Gastroesophageal sphincter (tissue), 3 donors: ENCODE measurements at regions not wholly inside any gene's neighbourhood (a gene's known extent, or its start where the extent isn't known, plus 50 kb on each side); places are given as distances from the start of the nearest gene placed in this dataset.

Experiments
- POLR2A ChIP-seq, 2 donors: fragments of 450-650 bp; IDR thresholded peaks; one replicate each; pipeline ENCODE4 v1.6.1; 2017; ENCODE audit warnings: antibody characterized with exemption in 2 of 2, mild to moderate bottlenecking in 2 of 2, moderate library complexity in 1 of 2
- POLR2AphosphoS5 ChIP-seq: sonication (generic); formaldehyde crosslinking; IDR thresholded peaks from one replicate; pipeline ENCODE4 v1.6.1; 2017; ENCODE audit warnings: antibody characterized with exemption
- TF ChIP-seq, protein P1 (sequence below), 4 experiments: fragments of 200-600 bp in 2 of 4; fragments of 450-650 bp in 2 of 4; sonication (generic) in 1 of 4; IDR thresholded peaks; one replicate each; pipeline ENCODE4 v1.5.1; 2017 to 2019; ENCODE audit warnings: antibody characterized with exemption in 4 of 4, mild to moderate bottlenecking in 2 of 4, moderate library complexity in 2 of 4

DNA sequence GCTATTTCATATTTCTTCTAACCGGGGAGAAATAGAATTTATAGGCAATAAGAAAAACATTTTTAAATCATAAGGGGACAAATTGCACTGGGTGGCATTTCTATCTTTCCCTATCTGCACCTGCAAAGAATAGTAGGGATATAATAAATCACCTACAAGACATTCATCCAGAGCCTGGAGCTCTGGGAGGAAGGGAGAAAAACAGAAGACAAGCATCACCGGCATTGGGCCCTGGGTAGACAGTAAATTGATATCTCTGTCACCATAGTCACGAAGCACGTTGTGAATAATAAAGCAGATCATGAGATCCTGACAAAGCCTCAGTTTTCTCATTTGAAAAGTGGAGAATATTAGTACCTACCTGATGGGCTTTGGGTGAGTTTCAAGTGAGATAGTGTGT is 685.6 kb downstream of the XPNPEP1 start:
- TF ChIP-seq, protein P1, sequence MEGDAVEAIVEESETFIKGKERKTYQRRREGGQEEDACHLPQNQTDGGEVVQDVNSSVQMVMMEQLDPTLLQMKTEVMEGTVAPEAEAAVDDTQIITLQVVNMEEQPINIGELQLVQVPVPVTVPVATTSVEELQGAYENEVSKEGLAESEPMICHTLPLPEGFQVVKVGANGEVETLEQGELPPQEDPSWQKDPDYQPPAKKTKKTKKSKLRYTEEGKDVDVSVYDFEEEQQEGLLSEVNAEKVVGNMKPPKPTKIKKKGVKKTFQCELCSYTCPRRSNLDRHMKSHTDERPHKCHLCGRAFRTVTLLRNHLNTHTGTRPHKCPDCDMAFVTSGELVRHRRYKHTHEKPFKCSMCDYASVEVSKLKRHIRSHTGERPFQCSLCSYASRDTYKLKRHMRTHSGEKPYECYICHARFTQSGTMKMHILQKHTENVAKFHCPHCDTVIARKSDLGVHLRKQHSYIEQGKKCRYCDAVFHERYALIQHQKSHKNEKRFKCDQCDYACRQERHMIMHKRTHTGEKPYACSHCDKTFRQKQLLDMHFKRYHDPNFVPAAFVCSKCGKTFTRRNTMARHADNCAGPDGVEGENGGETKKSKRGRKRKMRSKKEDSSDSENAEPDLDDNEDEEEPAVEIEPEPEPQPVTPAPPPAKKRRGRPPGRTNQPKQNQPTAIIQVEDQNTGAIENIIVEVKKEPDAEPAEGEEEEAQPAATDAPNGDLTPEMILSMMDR (IDR thresholded peaks at IDR 0.05): no peak
- TF ChIP-seq POLR2A (IDR thresholded peaks at IDR 0.05) (no peak), POLR2AphosphoS5 (no peak)
